ENCODE measurements at regions not wholly inside any gene's neighbourhood (a gene's known extent, or its start where the extent isn't known, plus 50 kb on each side); places are given as distances from the start of the nearest gene placed in this dataset.

DNA sequence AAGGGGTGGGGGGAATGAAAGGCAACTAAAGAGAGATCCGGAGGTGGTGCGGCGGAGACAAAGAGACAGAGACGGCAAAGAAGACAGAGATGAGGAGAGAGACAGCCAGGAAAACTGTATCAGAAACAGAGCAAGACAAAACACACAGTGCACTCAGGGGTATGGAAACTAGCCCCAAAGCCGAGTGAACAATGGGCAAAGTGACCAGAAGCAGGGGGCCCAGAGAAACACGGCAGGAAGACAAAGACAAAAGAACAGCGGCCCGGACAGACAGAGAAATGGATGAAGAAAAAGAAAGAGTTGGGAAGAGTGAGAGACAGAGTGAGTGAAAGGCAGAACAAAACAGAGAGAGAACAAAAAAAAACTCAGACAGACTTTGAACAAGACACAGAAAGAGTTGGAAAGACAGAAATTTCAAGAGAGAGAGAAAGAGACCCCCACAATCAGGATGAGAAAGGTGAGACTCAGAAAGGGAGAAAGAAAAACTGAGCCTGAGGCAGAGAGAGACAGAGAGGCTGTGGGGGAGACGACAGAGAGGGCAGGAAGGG is 60.6 kb upstream of the PAX2 start:
- TF ChIP-seq, protein P1, sequence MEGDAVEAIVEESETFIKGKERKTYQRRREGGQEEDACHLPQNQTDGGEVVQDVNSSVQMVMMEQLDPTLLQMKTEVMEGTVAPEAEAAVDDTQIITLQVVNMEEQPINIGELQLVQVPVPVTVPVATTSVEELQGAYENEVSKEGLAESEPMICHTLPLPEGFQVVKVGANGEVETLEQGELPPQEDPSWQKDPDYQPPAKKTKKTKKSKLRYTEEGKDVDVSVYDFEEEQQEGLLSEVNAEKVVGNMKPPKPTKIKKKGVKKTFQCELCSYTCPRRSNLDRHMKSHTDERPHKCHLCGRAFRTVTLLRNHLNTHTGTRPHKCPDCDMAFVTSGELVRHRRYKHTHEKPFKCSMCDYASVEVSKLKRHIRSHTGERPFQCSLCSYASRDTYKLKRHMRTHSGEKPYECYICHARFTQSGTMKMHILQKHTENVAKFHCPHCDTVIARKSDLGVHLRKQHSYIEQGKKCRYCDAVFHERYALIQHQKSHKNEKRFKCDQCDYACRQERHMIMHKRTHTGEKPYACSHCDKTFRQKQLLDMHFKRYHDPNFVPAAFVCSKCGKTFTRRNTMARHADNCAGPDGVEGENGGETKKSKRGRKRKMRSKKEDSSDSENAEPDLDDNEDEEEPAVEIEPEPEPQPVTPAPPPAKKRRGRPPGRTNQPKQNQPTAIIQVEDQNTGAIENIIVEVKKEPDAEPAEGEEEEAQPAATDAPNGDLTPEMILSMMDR (IDR thresholded peaks at IDR 0.05; ENCODE audit: insufficient read depth, low read length, poor library complexity, severe bottlenecking): no peak
- TF ChIP-seq EZH2phosphoT487 (conservative IDR thresholded peaks at IDR 0.05; ENCODE audit: low read length): no peak
